ENCODE measurements at regions not wholly inside any gene's neighbourhood (a gene's known extent, or its start where the extent isn't known, plus 50 kb on each side); places are given as distances from the start of the nearest gene placed in this dataset.

GRCh38 chr3:64880916-64881315 is 193.1 kb upstream of the ADAMTS9 start:
- Histone ChIP-seq H3K27ac (ENCODE audit: low read depth, low read length) (no peak overlapping the region), H3K4me3 (ENCODE audit: low read depth, low read length) (no peak overlapping the region), H3K9me3 (ENCODE audit: control insufficient read depth, insufficient read depth, low read length) (no peaks in the 10 kb centered on the region), H3K27me3 (ENCODE audit: control insufficient read depth, insufficient read depth, low read length) (no peaks in the 10 kb centered on the region)
- ChIA-PET POLR2A (no interaction called here), CTCF (no interaction called here)
- TF ChIP-seq CTCF (IDR thresholded peaks at IDR 0.05; ENCODE audit: low read depth, low read length) = no peak
- DNase-seq (ENCODE audit: low read depth, low spot score) = no peak

GRCh38 chr3:64878362-64878761 is 190.6 kb upstream of the ADAMTS9 start:
- CTCF ChIA-PET = no interaction called here

GRCh38 chr3:64873400-64873799 is 185.6 kb upstream of the ADAMTS9 start:
- no peak for TF ChIP-seq CTCF (IDR thresholded peaks at IDR 0.05; ENCODE audit: low read depth, low read length)
- ChIA-PET POLR2A (no interaction called here), CTCF (no interaction called here)
- H3K9me3 ChIP-seq (ENCODE audit: control insufficient read depth, insufficient read depth, low read length) = no peaks in the 10 kb centered on the region
- no peaks in the 10 kb centered on the region for H3K27me3 ChIP-seq (ENCODE audit: control insufficient read depth, insufficient read depth, low read length)
- H3K27ac ChIP-seq (ENCODE audit: low read depth, low read length) = no peak overlapping the region
- no peak overlapping the region for H3K4me3 ChIP-seq (ENCODE audit: low read depth, low read length)
- no peak for DNase-seq (ENCODE audit: low read depth, low spot score)

More at GRCh38 chr3:64878362-64878761, 190.6 kb upstream of the ADAMTS9 start:
- no peak overlapping the region for H3K27ac ChIP-seq (ENCODE audit: low read depth, low read length)
- no peaks in the 10 kb centered on the region for H3K27me3 ChIP-seq (ENCODE audit: control insufficient read depth, insufficient read depth, low read length)
- no peak for DNase-seq (ENCODE audit: low read depth, low spot score)
- no peak overlapping the region for H3K4me3 ChIP-seq (ENCODE audit: low read depth, low read length)
- TF ChIP-seq CTCF (IDR thresholded peaks at IDR 0.05; ENCODE audit: low read depth, low read length) = no peak
- no peaks in the 10 kb centered on the region for H3K9me3 ChIP-seq (ENCODE audit: control insufficient read depth, insufficient read depth, low read length)
- POLR2A ChIA-PET = no interaction called here

- no peak for DNase-seq (ENCODE audit: low read depth, low spot score)
- no peak for TF ChIP-seq CTCF (IDR thresholded peaks at IDR 0.05; ENCODE audit: low read depth, low read length)
- CTCF ChIA-PET = no interaction called here
- no peaks in the 10 kb centered on the region for H3K9me3 ChIP-seq (ENCODE audit: control insufficient read depth, insufficient read depth, low read length)
- H3K27ac ChIP-seq (ENCODE audit: low read depth, low read length) = no peak overlapping the region
- no peak overlapping the region for H3K4me3 ChIP-seq (ENCODE audit: low read depth, low read length)
- POLR2A ChIA-PET = no interaction called here
- H3K27me3 ChIP-seq (ENCODE audit: control insufficient read depth, insufficient read depth, low read length) = no peaks in the 10 kb centered on the region
Observed at GRCh38 chr3:64872345-64872744, 184.5 kb upstream of the ADAMTS9 start.

- Histone ChIP-seq H3K27me3 (ENCODE audit: control insufficient read depth, insufficient read depth, low read length) (no peaks in the 10 kb centered on the region), H3K9me3 (ENCODE audit: control insufficient read depth, insufficient read depth, low read length) (no peaks in the 10 kb centered on the region), H3K27ac (ENCODE audit: low read depth, low read length) (no peak overlapping the region), H3K4me3 (ENCODE audit: low read depth, low read length) (no peak overlapping the region)
- ChIA-PET POLR2A (no interaction called here), CTCF (no interaction called here)
- TF ChIP-seq CTCF (IDR thresholded peaks at IDR 0.05; ENCODE audit: low read depth, low read length) = no peak
- DNase-seq (ENCODE audit: low read depth, low spot score) = no peak
Observed at GRCh38 chr3:64871834-64872249, 184.0 kb upstream of the ADAMTS9 start.
